Esophagus squamous epithelium (tissue), 5 donors: ENCODE measurements at regions not wholly inside any gene's neighbourhood (a gene's known extent, or its start where the extent isn't known, plus 50 kb on each side); places are given as distances from the start of the nearest gene placed in this dataset.
"Not testable (repeated sequence)": the region's sequence is repeated elsewhere in the genome, so short reads cannot be mapped to it uniquely, and the experiment has no call there.

Source experiments
- DNase-seq: peaks from one replicate; lab custom pipeline; 2025; lab: John Stamatoyannopoulos, UW
- H3K27ac ChIP-seq, 4 donors: fragments of 200-600 bp; sonication (generic); one replicate each; pipeline ENCODE4 v1.5.1; 2016 to 2019; ENCODE audit warnings: mild to moderate bottlenecking in 1 of 4
- H3K27me3 ChIP-seq, 4 donors: fragments of 200-600 bp; sonication (generic); 1 replicate in 3 of 4; 2 replicates in 1 of 4; pipeline versions ENCODE4 v1.5.1 to v1.6.0; 2017 to 2021; ENCODE audit warnings: antibody characterized with exemption in 1 of 4
- H3K36me3 ChIP-seq, 3 donors: fragments of 200-600 bp; sonication (generic); one replicate each; pipeline ENCODE4 v1.5.1; 2016 to 2019
- H3K4me1 ChIP-seq, 3 donors: fragments of 200-600 bp; sonication (generic); one replicate each; pipeline ENCODE4 v1.5.1; 2017 to 2019
- H3K4me3 ChIP-seq, 4 donors: fragments of 200-600 bp; sonication (generic); 1 replicate in 3 of 4; 2 replicates in 1 of 4; pipeline ENCODE4 v1.5.1; 2016 to 2019; ENCODE audit warnings: mild to moderate bottlenecking in 2 of 4, moderate library complexity in 1 of 4
- H3K9me3 ChIP-seq, 3 donors: fragments of 200-600 bp; sonication (generic); one replicate each; pipeline ENCODE4 v1.5.1; 2016 to 2019
- POLR2A ChIP-seq, 4 donors: fragments of 450-650 bp; IDR thresholded peaks; one replicate each; pipeline ENCODE4 v1.6.1; 2017; ENCODE audit warnings: antibody characterized with exemption in 4 of 4, mild to moderate bottlenecking in 4 of 4, moderate library complexity in 3 of 4
- WGBS, 2 donors: methylation state at CpG; one replicate each; pipeline ENCODE4 v1.1.5; 2018; 5-methylcytosine and 5-hydroxymethylcytosine counted together
- intact Hi-C: fragments of 100-400 bp; cut with DNase I; formaldehyde crosslinking; loops from one replicate; pipeline ENCODE4 v1.15.0; 2022
- TF ChIP-seq, protein P1 (sequence below), 6 experiments: fragments of 450-650 bp in 4 of 6; fragments of 200-600 bp in 2 of 6; sonication (generic) in 2 of 6; IDR thresholded peaks; one replicate each; pipeline ENCODE4 v1.5.1; 2016 to 2019; ENCODE audit warnings: antibody characterized with exemption in 6 of 6, mild to moderate bottlenecking in 4 of 6, moderate library complexity in 4 of 6
- donor health status: DM: yes; HTN: yes; CAD: no.

DNA sequence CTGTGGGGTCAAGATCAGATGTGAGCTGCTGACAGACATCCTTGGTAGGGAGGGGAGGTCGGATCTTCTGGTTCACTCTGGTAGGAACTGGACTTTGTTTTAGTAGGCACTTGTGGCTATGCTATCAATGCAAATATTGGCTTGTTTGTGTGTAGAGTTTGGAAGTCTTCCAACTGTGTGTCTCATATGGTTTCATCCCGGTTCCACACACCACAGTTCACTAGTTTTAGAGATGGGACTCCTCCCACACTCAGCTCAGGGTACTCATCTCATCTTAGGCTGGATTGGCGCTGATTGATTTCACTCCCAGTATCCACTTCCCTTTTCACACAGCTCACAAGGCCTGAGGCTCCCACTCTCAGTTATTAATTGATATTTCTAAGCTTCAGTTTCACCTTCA is 161.3 kb downstream of the THBS2 start:
- no peaks in the 10 kb centered on the region for H3K4me1 ChIP-seq
- H3K36me3 ChIP-seq: no peaks in the 10 kb centered on the region
- no peak overlapping the region for H3K4me3 ChIP-seq
- intact Hi-C loops: no loop called here
- H3K9me3 ChIP-seq: peaks cover 0 to 24% (median 19%) of the 10 kb centered on the region in 3 donors
- no peak overlapping the region for H3K27ac ChIP-seq
- TF ChIP-seq, protein P1, sequence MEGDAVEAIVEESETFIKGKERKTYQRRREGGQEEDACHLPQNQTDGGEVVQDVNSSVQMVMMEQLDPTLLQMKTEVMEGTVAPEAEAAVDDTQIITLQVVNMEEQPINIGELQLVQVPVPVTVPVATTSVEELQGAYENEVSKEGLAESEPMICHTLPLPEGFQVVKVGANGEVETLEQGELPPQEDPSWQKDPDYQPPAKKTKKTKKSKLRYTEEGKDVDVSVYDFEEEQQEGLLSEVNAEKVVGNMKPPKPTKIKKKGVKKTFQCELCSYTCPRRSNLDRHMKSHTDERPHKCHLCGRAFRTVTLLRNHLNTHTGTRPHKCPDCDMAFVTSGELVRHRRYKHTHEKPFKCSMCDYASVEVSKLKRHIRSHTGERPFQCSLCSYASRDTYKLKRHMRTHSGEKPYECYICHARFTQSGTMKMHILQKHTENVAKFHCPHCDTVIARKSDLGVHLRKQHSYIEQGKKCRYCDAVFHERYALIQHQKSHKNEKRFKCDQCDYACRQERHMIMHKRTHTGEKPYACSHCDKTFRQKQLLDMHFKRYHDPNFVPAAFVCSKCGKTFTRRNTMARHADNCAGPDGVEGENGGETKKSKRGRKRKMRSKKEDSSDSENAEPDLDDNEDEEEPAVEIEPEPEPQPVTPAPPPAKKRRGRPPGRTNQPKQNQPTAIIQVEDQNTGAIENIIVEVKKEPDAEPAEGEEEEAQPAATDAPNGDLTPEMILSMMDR (IDR thresholded peaks at IDR 0.05): no peak
- no peak for TF ChIP-seq POLR2A (IDR thresholded peaks at IDR 0.05)
- H3K27me3 ChIP-seq: no peaks in the 10 kb centered on the region
- 58 to 74% methylated on average over 3 of the region's 3 CpGs for WGBS, 2 donors
- no peak for DNase-seq

DNA sequence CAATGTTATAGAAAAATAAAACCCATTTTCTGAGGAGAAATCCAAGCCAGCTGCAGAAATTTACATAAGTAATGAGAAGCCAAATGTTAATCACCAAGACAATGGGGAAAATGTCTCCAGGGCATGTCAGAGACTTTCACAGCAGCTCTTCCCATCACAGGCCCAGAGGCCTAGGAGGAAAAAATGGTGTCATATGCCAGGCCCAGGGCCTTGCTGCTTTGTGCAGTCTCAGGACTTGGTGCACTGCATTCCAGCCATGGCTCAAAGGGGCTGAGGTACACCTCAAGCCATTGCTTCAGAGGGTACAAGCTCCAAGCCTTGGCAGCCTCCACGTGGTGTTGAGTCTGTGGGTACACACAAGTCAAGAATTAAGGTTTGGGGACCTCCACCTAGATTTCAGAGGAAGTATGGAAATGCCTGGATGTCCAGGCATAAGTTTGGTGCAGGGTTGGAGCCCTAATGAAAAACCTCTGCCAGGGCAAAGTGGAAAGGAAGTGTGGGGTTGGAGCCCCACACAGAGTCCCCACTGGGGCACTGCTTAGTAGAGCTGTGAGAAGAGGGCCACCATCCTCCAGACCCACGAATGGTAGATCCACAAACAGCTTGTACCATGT is 163.0 kb downstream of the THBS2 start:
- DNase-seq, intact Hi-C loops, H3K4me3 ChIP-seq, H3K27me3 ChIP-seq, H3K36me3 ChIP-seq, H3K4me1 ChIP-seq, H3K27ac ChIP-seq: not testable (repeated sequence)
- 40 to 50% methylated on average over 1 to 2 of the region's 2 CpGs for WGBS, 2 donors
- peaks cover 0 to 24% (median 19%) of the 10 kb centered on the region in 3 donors for H3K9me3 ChIP-seq

DNA sequence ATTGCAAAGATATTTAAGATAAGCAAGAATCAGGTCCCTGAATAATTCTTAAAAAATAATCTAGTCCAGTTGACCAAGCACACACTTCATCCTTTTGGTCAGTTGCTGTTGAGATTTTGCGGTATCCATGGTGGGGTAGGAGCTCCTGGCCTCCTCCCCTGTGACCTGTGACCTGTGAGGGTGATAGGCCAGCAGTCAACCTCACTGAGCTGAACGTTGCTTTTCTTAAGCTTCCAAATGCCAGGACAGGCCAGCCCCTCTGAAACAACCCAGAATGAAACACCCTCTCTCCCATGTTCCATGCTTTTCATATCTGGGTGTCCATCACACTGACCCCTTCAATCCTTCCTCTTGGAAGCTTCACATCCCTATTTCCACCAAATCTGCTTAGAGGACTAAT is 164.9 kb downstream of the THBS2 start:
- Histone ChIP-seq H3K36me3 (no peaks in the 10 kb centered on the region), H3K4me3 (no peak overlapping the region), H3K27ac (no peak overlapping the region), H3K27me3 (no peaks in the 10 kb centered on the region), H3K4me1 (no peaks in the 10 kb centered on the region), H3K9me3 (peaks cover 0 to 24% (median 19%) of the 10 kb centered on the region in 3 donors)
- 61 to 65% methylated on average over 2 of the region's 2 CpGs for WGBS, 2 donors
- TF ChIP-seq POLR2A (IDR thresholded peaks at IDR 0.05): no peak
- TF ChIP-seq, protein P1 (IDR thresholded peaks at IDR 0.05): no peak
- no peak for DNase-seq
- intact Hi-C loops: no loop called here

DNA sequence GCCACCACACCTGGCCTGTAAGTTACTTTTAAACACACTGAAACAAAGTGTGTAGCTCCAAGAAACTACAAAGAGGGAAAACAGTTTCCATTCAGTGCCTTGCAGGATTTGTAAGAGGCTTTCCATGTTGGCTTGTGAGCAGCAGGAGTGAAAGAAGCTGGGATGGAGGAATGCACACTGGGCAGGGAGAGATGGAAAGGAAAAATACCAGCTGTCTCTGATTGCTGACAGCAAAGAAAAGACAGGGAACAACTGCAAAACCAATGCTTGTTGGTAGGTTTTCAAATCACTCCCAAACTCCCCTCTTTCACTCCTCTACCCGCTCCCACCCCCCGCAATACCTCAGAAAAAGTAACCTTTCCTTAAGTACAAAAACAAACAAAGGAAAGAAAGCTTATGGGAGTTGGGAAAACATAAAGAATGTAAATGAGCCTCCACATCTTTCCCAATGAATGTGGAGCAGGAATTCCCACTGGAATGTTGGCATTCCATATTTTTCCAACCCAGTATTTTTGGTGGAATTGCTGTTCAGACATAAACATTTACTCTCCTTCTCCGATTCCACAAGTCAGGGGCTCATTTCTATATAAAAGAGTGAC is 166.1 kb downstream of the THBS2 start:
- WGBS, 2 donors: 66 to 74% methylated on average over 3 of the region's 3 CpGs
- Histone ChIP-seq H3K27ac (no peak overlapping the region), H3K4me1 (no peaks in the 10 kb centered on the region)

DNA sequence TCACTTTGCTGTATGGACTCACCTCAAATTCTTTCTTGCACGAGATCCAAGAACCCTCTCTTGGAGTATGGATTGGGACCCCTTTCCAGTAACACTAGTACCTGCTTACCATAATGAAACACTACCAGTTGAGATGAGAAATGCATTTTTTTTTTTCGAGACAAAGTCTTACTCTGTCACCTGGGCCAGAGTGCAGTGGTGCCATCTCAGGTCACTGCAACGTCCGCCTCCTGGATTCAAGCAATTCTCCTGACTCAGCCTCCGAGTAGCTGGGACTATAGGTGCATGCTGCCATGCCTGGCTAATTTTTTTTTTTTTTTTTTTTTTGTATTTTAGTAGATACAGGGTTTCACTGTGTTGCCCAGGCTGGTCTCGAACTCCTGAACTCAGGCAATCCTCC is 167.0 kb downstream of the THBS2 start:
- 84 to 92% methylated on average over 6 of the region's 6 CpGs for WGBS, 2 donors
- H3K4me1 ChIP-seq, DNase-seq, H3K27ac ChIP-seq, H3K4me3 ChIP-seq, H3K36me3 ChIP-seq, intact Hi-C loops, H3K27me3 ChIP-seq: not testable (repeated sequence)
- H3K9me3 ChIP-seq: peaks cover 0 to 20% (median 19%) of the 10 kb centered on the region in 3 donors

More for the DNA sequence above, 166.1 kb downstream of the THBS2 start:
- no peak for TF ChIP-seq POLR2A (IDR thresholded peaks at IDR 0.05)
- TF ChIP-seq, protein P1 (IDR thresholded peaks at IDR 0.05): no peak
- intact Hi-C loops: no loop called here
- H3K9me3 ChIP-seq: peaks cover 0 to 24% (median 19%) of the 10 kb centered on the region in 3 donors
- H3K27me3 ChIP-seq: no peaks in the 10 kb centered on the region
- H3K36me3 ChIP-seq: no peaks in the 10 kb centered on the region
- DNase-seq: no peak
- no peak overlapping the region for H3K4me3 ChIP-seq

DNA sequence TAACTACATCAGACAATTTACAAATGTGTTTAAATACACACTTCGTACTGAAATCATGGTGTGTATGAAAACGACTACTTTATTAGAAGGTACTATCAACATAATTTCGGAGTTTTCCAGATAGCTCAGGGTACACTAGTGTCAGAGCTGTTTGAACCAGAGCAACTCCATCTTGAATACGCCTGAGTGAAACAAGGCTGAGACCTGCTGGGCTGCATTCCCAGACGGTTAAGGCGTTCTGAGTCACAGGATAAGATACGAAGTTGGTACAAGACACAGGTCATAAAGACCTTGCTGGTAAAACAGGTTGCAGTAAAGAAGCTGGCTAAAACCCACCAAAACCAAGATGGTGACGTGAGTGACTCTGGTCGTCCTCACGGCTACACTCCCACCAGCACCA is 167.6 kb downstream of the THBS2 start:
- TF ChIP-seq, protein P1 (IDR thresholded peaks at IDR 0.05): no peak
- no peak for TF ChIP-seq POLR2A (IDR thresholded peaks at IDR 0.05)
- no peak for DNase-seq
- Histone ChIP-seq H3K4me1 (no peaks in the 10 kb centered on the region), H3K9me3 (peaks cover 0 to 17% (median 15%) of the 10 kb centered on the region in 3 donors), H3K27ac (no peak overlapping the region), H3K4me3 (no peak overlapping the region), H3K27me3 (no peaks in the 10 kb centered on the region), H3K36me3 (no peaks in the 10 kb centered on the region)
- intact Hi-C loops: no loop called here
- whole genome bisulfite sequencing, 2 donors: 62 to 85% methylated on average over 10 of the region's 10 CpGs
